Mammary epithelial cell (primary cell): ENCODE measurements at regions not wholly inside any gene's neighbourhood (a gene's known extent, or its start where the extent isn't known, plus 50 kb on each side); places are given as distances from the start of the nearest gene placed in this dataset.

Source experiments
- EZH2 ChIP-seq: IDR thresholded peaks from 2 replicates; pipeline ENCODE4 v1.6.1; 2012; ENCODE audit warnings: low read length, inconsistent platforms, borderline replicate concordance
- TF ChIP-seq, protein P1 (sequence below), 2 donors: IDR thresholded peaks in 1 of 2; conservative IDR thresholded peaks in 1 of 2; 2 replicates each; pipeline ENCODE4 v1.5.1; 2011 to 2012; ENCODE audit warnings: inconsistent platforms in 2 of 2, low read length in 2 of 2, mild to moderate bottlenecking in 2 of 2, control low read depth in 1 of 2, low read depth in 1 of 2; ENCODE audit not compliant: insufficient read depth in 1 of 2; ENCODE audit errors: extremely low read depth in 1 of 2

DNA sequence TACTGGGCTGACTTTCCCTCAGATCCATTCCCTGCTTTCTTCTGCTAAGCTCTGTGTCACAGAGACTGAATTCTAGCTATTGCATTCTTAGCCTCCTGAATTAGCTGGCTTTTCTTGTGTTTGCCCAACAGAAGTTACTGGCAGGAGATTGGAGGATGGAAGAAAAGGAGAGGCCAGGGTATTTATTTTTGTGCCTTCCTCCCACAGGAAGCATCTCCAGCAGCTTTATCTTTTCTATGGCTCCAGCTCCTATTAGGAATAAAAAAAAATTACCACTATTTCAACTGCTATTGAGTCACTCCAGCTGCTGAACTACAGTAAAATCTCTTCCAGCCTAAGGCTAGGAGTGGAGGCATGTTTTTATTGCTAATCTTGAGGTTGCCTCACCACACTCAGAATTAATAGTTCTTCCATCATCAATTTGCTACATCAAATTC lies 492.4 kb downstream of the RFPL4B start:
- TF ChIP-seq, protein P1, sequence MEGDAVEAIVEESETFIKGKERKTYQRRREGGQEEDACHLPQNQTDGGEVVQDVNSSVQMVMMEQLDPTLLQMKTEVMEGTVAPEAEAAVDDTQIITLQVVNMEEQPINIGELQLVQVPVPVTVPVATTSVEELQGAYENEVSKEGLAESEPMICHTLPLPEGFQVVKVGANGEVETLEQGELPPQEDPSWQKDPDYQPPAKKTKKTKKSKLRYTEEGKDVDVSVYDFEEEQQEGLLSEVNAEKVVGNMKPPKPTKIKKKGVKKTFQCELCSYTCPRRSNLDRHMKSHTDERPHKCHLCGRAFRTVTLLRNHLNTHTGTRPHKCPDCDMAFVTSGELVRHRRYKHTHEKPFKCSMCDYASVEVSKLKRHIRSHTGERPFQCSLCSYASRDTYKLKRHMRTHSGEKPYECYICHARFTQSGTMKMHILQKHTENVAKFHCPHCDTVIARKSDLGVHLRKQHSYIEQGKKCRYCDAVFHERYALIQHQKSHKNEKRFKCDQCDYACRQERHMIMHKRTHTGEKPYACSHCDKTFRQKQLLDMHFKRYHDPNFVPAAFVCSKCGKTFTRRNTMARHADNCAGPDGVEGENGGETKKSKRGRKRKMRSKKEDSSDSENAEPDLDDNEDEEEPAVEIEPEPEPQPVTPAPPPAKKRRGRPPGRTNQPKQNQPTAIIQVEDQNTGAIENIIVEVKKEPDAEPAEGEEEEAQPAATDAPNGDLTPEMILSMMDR (conservative IDR thresholded peaks at IDR 0.05 in 1 of 2, IDR thresholded peaks at IDR 0.05 in 1 of 2; ENCODE audit: extremely low read depth in 1 of 2, insufficient read depth in 1 of 2, low read depth in 1 of 2, low read length in 2 of 2) = no peak
- TF ChIP-seq EZH2 = no peak
